Activated B cell treated with CpG ODN at 0.5 μM for 24 hours (primary cell): ENCODE measurements at regions not wholly inside any gene's neighbourhood (a gene's known extent, or its start where the extent isn't known, plus 50 kb on each side); places are given as distances from the start of the nearest gene placed in this dataset.

Source experiments
- ATAC-seq: fragments of 200-7000 bp; cut with Tn5 transposase; one replicate; pipeline ENCODE4 v1.10.0; 2021; ENCODE audit warnings: low read depth, mild to moderate bottlenecking, moderate library complexity
- CTCF ChIA-PET: fragments of 350-600 bp; sonication (Branson Sonifier 250); formaldehyde crosslinking; loops from one replicate; lab custom pipeline; 2021; ENCODE audit warnings: antibody characterized with exemption; lab: Charles Lee
- POLR2A ChIA-PET: fragments of 350-600 bp; sonication (Branson Sonifier 250); formaldehyde crosslinking; loops from one replicate; lab custom pipeline; 2021; ENCODE audit warnings: antibody characterized with exemption; lab: Charles Lee
- DNase-seq: peaks from one replicate; pipeline ENCODE4 v3.0.0; 2022
- H3K27ac Mint-ChIP-seq: one replicate; pipeline ENCODE4 v1.8.0; 2020; ENCODE audit warnings: mixed read lengths
- H3K27me3 Mint-ChIP-seq: one replicate; pipeline ENCODE4 v1.8.0; 2021; ENCODE audit warnings: mixed read lengths
- H3K36me3 Mint-ChIP-seq: one replicate; pipeline ENCODE4 v1.8.0; 2021; ENCODE audit warnings: low read depth, mixed read lengths
- H3K4me1 Mint-ChIP-seq: one replicate; pipeline ENCODE4 v1.8.0; 2021; ENCODE audit warnings: mixed read lengths
- H3K4me3 Mint-ChIP-seq: one replicate; pipeline ENCODE4 v1.8.0; 2020; ENCODE audit warnings: mild to moderate bottlenecking, mixed read lengths
- H3K9me3 Mint-ChIP-seq: one replicate; pipeline ENCODE4 v1.8.0; 2020; ENCODE audit warnings: mixed read lengths
- intact Hi-C: fragments of 100-400 bp; cut with micrococcal nuclease; formaldehyde crosslinking; loops from one replicate; pipeline ENCODE4 v1.15.1; 2024
- TF ChIP-seq, protein P1 (sequence below): fragments of 200-600 bp; IDR thresholded peaks from one replicate; pipeline ENCODE4 v1.8.0; 2022; ENCODE audit warnings: antibody characterized with exemption, mild to moderate bottlenecking

DNA sequence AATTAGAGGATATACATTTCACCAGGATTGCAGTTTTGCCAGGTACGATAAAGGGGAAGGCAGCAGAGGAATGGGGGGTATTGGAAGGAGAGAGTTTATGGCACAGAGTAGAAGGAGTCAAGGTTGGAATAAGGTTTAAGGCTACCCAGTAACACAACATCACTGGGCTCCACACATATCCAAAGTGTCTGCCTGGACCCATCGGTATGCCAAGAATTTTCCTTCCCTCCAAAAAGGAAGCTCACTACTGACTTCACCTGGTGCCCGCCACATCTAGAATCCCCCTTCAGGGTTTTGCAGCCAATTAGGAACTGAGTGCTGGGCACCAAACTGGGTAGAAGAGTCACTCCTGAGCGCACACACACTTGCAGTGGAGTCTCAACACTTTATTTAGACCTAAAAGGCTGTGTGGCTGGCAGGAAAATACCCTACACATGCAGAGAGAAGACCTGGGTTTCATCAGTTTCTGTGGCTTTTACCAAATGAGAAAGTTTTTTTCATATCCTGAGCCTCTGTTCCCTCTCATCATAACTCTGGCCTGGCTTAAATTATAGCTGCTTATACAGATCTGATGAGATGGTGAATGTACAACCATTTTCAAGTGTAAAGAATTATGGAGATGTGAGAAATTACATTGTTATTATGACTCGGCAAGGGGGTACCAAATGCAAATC, 190.8 kb upstream of the LPP start:
- no peak for ATAC-seq
- CTCF ChIA-PET = interaction anchor here (0.7 to 1.5 kb wide), 2 partner anchors 220 to 222 kb away, joined by 3 read pairs; no protein-coding TSS in a partner anchor
- Mint-ChIP-seq H3K9me3 (no peaks in the 10 kb centered on the region), H3K36me3 (no peaks in the 10 kb centered on the region), H3K4me3 (no peak overlapping the region), H3K27ac (no peak overlapping the region), H3K27me3 (peaks cover 13% of the 10 kb centered on the region), H3K4me1 (peaks cover 26% of the 10 kb centered on the region)
- POLR2A ChIA-PET = interaction anchor here (0.6 to 0.7 kb wide), 2 partner anchors 174 to 458 kb away, joined by 3 to 6 read pairs; no protein-coding TSS in a partner anchor
- intact Hi-C loops = no loop called here
- TF ChIP-seq, protein P1, sequence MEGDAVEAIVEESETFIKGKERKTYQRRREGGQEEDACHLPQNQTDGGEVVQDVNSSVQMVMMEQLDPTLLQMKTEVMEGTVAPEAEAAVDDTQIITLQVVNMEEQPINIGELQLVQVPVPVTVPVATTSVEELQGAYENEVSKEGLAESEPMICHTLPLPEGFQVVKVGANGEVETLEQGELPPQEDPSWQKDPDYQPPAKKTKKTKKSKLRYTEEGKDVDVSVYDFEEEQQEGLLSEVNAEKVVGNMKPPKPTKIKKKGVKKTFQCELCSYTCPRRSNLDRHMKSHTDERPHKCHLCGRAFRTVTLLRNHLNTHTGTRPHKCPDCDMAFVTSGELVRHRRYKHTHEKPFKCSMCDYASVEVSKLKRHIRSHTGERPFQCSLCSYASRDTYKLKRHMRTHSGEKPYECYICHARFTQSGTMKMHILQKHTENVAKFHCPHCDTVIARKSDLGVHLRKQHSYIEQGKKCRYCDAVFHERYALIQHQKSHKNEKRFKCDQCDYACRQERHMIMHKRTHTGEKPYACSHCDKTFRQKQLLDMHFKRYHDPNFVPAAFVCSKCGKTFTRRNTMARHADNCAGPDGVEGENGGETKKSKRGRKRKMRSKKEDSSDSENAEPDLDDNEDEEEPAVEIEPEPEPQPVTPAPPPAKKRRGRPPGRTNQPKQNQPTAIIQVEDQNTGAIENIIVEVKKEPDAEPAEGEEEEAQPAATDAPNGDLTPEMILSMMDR = no peak
- DNase-seq = no peak

DNA sequence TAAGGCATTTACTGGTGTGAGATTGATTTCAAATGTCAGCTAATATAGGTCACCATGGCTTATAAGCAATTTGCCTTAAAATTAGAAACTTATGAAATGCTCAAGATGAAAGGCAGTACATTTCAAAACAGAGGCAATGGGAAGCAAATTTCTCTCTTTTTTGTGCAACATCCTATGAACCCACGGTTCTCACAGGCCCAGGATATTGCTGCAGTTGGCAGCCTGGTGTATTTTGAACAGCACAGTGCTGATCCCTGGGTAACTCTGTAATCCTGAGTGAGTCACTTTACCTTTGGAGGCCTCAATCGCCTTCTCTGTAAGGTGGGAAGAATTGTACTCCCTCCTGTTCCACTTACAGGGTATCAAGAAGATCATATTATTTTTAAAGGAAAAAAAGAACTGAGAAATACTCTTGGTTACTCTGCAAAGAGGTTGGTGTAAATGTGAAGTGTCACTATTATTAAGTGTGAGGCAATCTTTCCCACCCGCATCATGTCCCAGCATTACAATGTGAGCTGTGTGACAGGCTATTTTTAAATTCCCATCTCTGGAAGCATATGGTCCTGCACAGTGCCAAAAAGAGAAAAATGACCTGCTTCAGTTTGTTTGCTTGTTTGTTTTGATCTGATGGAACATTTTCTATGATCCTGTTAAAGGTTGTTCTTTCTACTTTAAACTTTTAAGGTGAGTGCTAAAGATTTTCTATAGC, 190.1 kb upstream of the LPP start:
- Mint-ChIP-seq H3K27ac (no peak overlapping the region), H3K9me3 (no peaks in the 10 kb centered on the region), H3K36me3 (no peaks in the 10 kb centered on the region), H3K4me3 (no peak overlapping the region), H3K27me3 (peaks cover 10% of the 10 kb centered on the region), H3K4me1 (peaks cover 25% of the 10 kb centered on the region)
- TF ChIP-seq, protein P1 = no peak
- POLR2A ChIA-PET = interaction anchor here (0.7 kb wide), 1 partner anchor 457 kb away, joined by 3 read pairs; no protein-coding TSS in a partner anchor
- ATAC-seq (no peak), DNase-seq (no peak)
- CTCF ChIA-PET = interaction anchor here (0.7 to 1.5 kb wide), 2 partner anchors 221 to 223 kb away, joined by 3 read pairs; no protein-coding TSS in a partner anchor
- intact Hi-C loops = no loop called here

DNA sequence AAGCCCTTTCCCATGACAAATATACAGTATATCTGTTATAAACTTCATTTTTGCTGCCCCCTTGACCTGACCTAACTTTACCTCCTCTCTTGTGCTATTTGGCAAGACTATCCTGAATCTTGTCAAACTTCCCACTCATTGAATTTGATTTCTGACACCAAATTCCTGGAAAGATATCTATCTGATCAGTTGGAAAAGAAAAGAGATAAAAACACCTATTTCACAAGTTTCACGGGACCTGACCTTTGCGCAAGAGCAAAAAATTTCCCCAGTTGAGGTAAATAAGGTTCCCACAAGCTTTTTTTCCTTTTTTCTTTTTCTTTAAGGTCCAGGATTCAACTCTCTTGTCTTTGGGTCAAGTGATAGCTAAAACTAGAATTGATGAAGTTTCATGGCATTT, 189.2 kb upstream of the LPP start:
- Mint-ChIP-seq H3K9me3 (no peaks in the 10 kb centered on the region), H3K27ac (no peak overlapping the region), H3K27me3 (peaks cover 14% of the 10 kb centered on the region), H3K4me3 (no peak overlapping the region), H3K36me3 (no peaks in the 10 kb centered on the region), H3K4me1 (peaks cover 29% of the 10 kb centered on the region)
- POLR2A ChIA-PET = no interaction called here
- TF ChIP-seq, protein P1 = no peak
- intact Hi-C loops = no loop called here
- CTCF ChIA-PET = no interaction called here
- DNase-seq (no peak), ATAC-seq (no peak)

DNA sequence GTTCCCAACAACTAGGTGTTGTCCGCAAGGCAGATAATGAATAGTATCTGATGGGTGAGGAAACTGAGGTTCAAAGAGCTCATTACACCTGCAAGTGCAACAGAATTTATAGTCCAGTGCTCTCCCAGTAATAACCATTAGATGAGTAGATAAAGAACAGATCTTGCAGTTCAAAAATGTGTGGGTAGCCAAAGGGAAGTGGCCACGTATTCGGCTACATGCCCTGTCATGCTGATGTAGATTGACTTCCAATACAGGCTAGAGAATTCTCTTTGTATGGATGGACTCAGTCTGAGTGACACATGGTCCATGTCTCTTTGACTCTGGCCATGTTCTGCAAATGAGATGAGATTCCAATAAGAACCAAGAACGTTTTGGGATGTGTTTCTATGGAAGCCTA, 187.9 kb upstream of the LPP start:
- Mint-ChIP-seq H3K27me3 (peaks cover 14% of the 10 kb centered on the region), H3K36me3 (no peaks in the 10 kb centered on the region), H3K4me1 (peaks cover 30% of the 10 kb centered on the region), H3K27ac (no peak overlapping the region), H3K9me3 (no peaks in the 10 kb centered on the region), H3K4me3 (no peak overlapping the region)
- DNase-seq (no peak), ATAC-seq (no peak)
- TF ChIP-seq, protein P1 = no peak
- intact Hi-C loops = no loop called here
- ChIA-PET CTCF (interaction anchor here (0.7 kb wide), 1 partner anchor 221 kb away, joined by 4 read pairs; the partner anchor contains the start of gene BCL6), POLR2A (interaction anchor here (1.3 kb wide), 1 partner anchor 24 kb away, joined by 6 read pairs; no protein-coding TSS in a partner anchor)
